HEK293 (cell line): ENCODE measurements at regions not wholly inside any gene's neighbourhood (a gene's known extent, or its start where the extent isn't known, plus 50 kb on each side); places are given as distances from the start of the nearest gene placed in this dataset.
"Not testable (repeated sequence)": the region's sequence is repeated elsewhere in the genome, so short reads cannot be mapped to it uniquely, and the experiment has no call there.

Experiments
- CTCF ChIA-PET: fragments of 350-600 bp; formaldehyde crosslinking; extraction: SDS; loops from one replicate; lab custom pipeline; 2021; ENCODE audit warnings: antibody characterized with exemption; lab: Yijun Ruan, JAX
- POLR2A ChIA-PET: fragments of 300-600 bp; formaldehyde crosslinking; extraction: SDS; loops from one replicate; lab custom pipeline; 2020; ENCODE audit warnings: antibody characterized with exemption, inconsistent platforms; lab: Yijun Ruan, JAX
- H3K27ac ChIP-seq: fragments of 200-500 bp; sonication (Bioruptor generic); 2 replicates; pipeline ENCODE4 v1.5.1; 2014; ENCODE audit warnings: low read depth, low read length, control low read depth, inconsistent platforms; ENCODE audit errors: extremely low read depth
- H3K36me3 ChIP-seq, 2 experiments: fragments of 200-500 bp in 1 of 2; sonication (Bioruptor generic) in 1 of 2; 1 replicate in 1 of 2; 2 replicates in 1 of 2; pipeline ENCODE4 v1.5.1; 2014 to 2017; ENCODE audit warnings: inconsistent platforms in 2 of 2, low read length in 2 of 2; ENCODE audit not compliant: control insufficient read depth in 2 of 2, insufficient read depth in 1 of 2
- H3K4me1 ChIP-seq: fragments of 200-500 bp; sonication (Bioruptor generic); 2 replicates; pipeline ENCODE4 v1.5.1; 2014; ENCODE audit warnings: mild to moderate bottlenecking, low read length, inconsistent platforms; ENCODE audit not compliant: control insufficient read depth, insufficient read depth
- H3K4me3 ChIP-seq: 2 replicates; pipeline ENCODE4 v1.5.1; 2011; ENCODE audit warnings: low read depth, mild to moderate bottlenecking, control low read depth, low read length, moderate library complexity
- H3K9me3 ChIP-seq: fragments of 200-500 bp; sonication (Bioruptor generic); 2 replicates; pipeline ENCODE4 v1.5.1; 2014; ENCODE audit warnings: low read depth, low read length, inconsistent platforms; ENCODE audit not compliant: control insufficient read depth, insufficient read depth
- IKZF3 ChIP-seq: fragments of 450-650 bp; IDR thresholded peaks from 2 replicates; pipeline ENCODE4 v1.5.0; 2018; ENCODE audit warnings: missing biosample characterization, mild to moderate bottlenecking, missing genetic modification characterization, moderate library complexity
- PRDM10 ChIP-seq: fragments of 450-650 bp; formaldehyde crosslinking; IDR thresholded peaks from 2 replicates; pipeline ENCODE4 v1.5.1; 2016; ENCODE audit warnings: missing biosample characterization, missing genetic modification characterization
- REPIN1 ChIP-seq: fragments of 450-650 bp; formaldehyde crosslinking; IDR thresholded peaks from 2 replicates; pipeline ENCODE4 v1.5.1; 2017; ENCODE audit warnings: missing biosample characterization, missing genetic modification characterization, low read depth
- YY1 ChIP-seq: fragments of 450-650 bp; formaldehyde crosslinking; IDR thresholded peaks from 2 replicates; pipeline ENCODE4 v1.5.1; 2018; ENCODE audit warnings: missing biosample characterization, missing genetic modification characterization
- ZBTB17 ChIP-seq: fragments of 450-650 bp; formaldehyde crosslinking; IDR thresholded peaks from 2 replicates; pipeline ENCODE4 v1.5.1; 2016; ENCODE audit warnings: missing biosample characterization, missing genetic modification characterization
- ZBTB20 ChIP-seq: fragments of 450-650 bp; formaldehyde crosslinking; IDR thresholded peaks from 2 replicates; pipeline ENCODE4 v1.5.1; 2016; ENCODE audit warnings: missing biosample characterization, missing genetic modification characterization
- ZBTB48 ChIP-seq: fragments of 450-650 bp; formaldehyde crosslinking; IDR thresholded peaks from 2 replicates; pipeline ENCODE4 v1.5.1; 2016; ENCODE audit warnings: missing biosample characterization, missing genetic modification characterization
- ZIC2 ChIP-seq: fragments of 450-650 bp; formaldehyde crosslinking; IDR thresholded peaks from 2 replicates; pipeline ENCODE4 v1.5.1; 2016; ENCODE audit warnings: missing biosample characterization, missing genetic modification characterization
- ZNF121 ChIP-seq: fragments of 450-650 bp; formaldehyde crosslinking; IDR thresholded peaks from 2 replicates; pipeline ENCODE4 v1.5.1; 2016; ENCODE audit warnings: missing biosample characterization, missing genetic modification characterization
- ZNF2 ChIP-seq: fragments of 450-650 bp; formaldehyde crosslinking; IDR thresholded peaks from 2 replicates; pipeline ENCODE4 v1.5.1; 2016; ENCODE audit warnings: missing biosample characterization, missing genetic modification characterization
- ZNF274 ChIP-seq, 2 experiments: fragments of 200-500 bp in 1 of 2; fragments of 450-650 bp in 1 of 2; sonication (Bioruptor generic) in 1 of 2; formaldehyde crosslinking in 1 of 2; IDR thresholded peaks; 2 replicates each; pipeline versions ENCODE4 v1.5.1 to v1.6.1; 2014 to 2016; ENCODE audit warnings: borderline replicate concordance in 1 of 2, inconsistent platforms in 1 of 2, low read length in 1 of 2, missing biosample characterization in 1 of 2, missing genetic modification characterization in 1 of 2
- ZNF324 ChIP-seq: fragments of 450-650 bp; formaldehyde crosslinking; IDR thresholded peaks from 2 replicates; pipeline ENCODE4 v1.5.1; 2016; ENCODE audit warnings: missing biosample characterization, missing genetic modification characterization
- ZNF560 ChIP-seq: fragments of 450-650 bp; formaldehyde crosslinking; IDR thresholded peaks from 2 replicates; pipeline ENCODE4 v1.5.1; 2017; ENCODE audit warnings: missing biosample characterization, missing genetic modification characterization, borderline replicate concordance
- ZNF585B ChIP-seq: fragments of 450-650 bp; formaldehyde crosslinking; IDR thresholded peaks from 2 replicates; pipeline ENCODE4 v1.5.1; 2016; ENCODE audit warnings: missing biosample characterization, missing genetic modification characterization
- ZNF707 ChIP-seq: fragments of 450-650 bp; formaldehyde crosslinking; IDR thresholded peaks from 2 replicates; pipeline ENCODE4 v1.5.1; 2016; ENCODE audit warnings: missing biosample characterization, missing genetic modification characterization
- ZNF76 ChIP-seq: fragments of 450-650 bp; formaldehyde crosslinking; IDR thresholded peaks from 2 replicates; pipeline ENCODE4; 2016; ENCODE audit warnings: low read depth, missing biosample characterization, missing genetic modification characterization, borderline replicate concordance
- TF ChIP-seq, protein P1 (sequence below): fragments of 450-650 bp; formaldehyde crosslinking; conservative IDR thresholded peaks from 2 replicates; pipeline ENCODE4 v1.5.1; 2016; ENCODE audit warnings: low read depth, missing biosample characterization, missing genetic modification characterization

DNA sequence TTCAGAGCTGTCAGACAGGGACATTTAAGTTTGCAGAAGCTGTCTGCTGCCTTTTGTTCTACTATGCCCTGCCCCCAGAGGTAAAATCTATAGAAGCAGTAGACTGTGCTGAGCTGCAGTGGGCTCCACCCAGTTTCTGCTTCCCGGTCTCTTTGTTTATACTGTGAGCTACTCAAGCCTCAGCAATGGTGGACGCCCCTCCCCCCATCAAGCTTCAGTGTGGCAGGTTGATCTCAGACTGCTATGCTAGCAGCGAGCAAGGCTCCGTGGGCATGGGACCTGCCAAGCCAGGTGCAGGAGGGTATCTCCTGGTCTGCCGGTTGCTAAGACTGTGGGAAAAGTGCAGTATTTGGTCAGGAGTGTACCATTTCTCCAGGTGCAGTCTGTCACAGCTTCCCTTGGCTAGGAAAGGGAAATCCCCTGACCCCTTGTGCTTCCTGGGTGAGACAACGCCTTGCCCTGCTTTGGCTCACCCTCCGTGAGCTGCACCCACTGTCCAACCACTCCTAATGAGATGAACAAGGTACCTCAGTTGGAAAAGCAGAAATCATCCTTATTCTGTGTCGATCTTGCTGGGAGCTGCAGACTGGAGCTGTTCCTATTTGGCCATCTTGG, 692.2 kb downstream of the UTRN start:
- H3K36me3 ChIP-seq, H3K4me3 ChIP-seq, POLR2A ChIA-PET, H3K9me3 ChIP-seq, H3K4me1 ChIP-seq, H3K27ac ChIP-seq: not testable (repeated sequence)
- CTCF ChIA-PET, result interaction anchor here (0.7 kb wide), 1 partner anchor 235 kb away, joined by 3 read pairs; no protein-coding TSS in a partner anchor
- 0 out of 2 replicates have a peak, but pooled peaks have one; percentile 31 for TF ChIP-seq ZBTB17 (tag by site-specific recombination)
- TF ChIP-seq YY1 (tag by site-specific recombination), result peak; percentile 55; the same call in 1 of the 2 replicates
- 0 out of 2 replicates have a peak, but pooled peaks have one; percentile 27 for TF ChIP-seq ZBTB48 (tag by site-specific recombination)
- TF ChIP-seq, protein P1, sequence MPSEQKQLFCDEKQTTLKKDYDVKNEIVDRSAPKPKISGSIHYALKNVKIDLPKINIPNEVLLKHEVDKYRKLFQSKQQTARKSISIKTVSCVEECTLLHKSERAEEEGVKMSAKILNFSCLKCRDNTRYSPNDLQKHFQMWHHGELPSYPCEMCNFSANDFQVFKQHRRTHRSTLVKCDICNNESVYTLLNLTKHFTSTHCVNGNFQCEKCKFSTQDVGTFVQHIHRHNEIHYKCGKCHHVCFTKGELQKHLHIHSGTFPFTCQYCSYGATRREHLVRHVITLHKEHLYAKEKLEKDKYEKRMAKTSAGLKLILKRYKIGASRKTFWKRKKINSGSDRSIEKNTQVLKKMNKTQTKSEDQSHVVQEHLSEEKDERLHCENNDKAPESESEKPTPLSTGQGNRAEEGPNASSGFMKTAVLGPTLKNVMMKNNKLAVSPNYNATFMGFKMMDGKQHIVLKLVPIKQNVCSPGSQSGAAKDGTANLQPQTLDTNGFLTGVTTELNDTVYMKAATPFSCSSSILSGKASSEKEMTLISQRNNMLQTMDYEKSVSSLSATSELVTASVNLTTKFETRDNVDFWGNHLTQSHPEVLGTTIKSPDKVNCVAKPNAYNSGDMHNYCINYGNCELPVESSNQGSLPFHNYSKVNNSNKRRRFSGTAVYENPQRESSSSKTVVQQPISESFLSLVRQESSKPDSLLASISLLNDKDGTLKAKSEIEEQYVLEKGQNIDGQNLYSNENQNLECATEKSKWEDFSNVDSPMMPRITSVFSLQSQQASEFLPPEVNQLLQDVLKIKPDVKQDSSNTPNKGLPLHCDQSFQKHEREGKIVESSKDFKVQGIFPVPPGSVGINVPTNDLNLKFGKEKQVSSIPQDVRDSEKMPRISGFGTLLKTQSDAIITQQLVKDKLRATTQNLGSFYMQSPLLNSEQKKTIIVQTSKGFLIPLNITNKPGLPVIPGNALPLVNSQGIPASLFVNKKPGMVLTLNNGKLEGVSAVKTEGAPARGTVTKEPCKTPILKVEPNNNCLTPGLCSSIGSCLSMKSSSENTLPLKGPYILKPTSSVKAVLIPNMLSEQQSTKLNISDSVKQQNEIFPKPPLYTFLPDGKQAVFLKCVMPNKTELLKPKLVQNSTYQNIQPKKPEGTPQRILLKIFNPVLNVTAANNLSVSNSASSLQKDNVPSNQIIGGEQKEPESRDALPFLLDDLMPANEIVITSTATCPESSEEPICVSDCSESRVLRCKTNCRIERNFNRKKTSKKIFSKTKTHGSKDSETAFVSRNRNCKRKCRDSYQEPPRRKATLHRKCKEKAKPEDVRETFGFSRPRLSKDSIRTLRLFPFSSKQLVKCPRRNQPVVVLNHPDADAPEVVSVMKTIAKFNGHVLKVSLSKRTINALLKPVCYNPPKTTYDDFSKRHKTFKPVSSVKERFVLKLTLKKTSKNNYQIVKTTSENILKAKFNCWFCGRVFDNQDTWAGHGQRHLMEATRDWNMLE (tag by site-specific recombination), result 0 out of 2 replicates have a peak, but pooled peaks have one; percentile 38
- TF ChIP-seq PRDM10, result peak; percentile 49; the same call in 1 of the 2 replicates

DNA sequence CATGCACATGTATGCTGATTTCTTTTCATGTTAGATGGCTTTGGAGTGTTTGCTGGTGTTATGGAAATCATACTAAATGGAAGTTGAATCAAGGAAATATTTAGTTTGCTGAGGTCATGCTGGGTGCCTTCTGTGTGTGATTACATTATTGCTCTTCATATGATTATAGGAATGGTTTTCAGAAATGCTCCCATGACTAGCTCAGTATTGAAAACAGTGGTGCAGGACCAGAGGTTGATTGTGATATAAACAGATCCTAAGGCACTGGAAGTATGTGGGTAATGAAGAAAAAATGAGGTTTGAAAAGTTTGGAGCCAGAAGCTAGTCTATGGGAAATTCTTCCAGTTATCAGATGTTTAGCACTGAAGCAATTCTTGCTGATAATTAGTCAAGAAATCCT, 693.1 kb downstream of the UTRN start:
- CTCF ChIA-PET, result interaction anchor here (0.6 to 0.7 kb wide), 2 partner anchors 11 to 27 kb away, joined by 3 read pairs; no protein-coding TSS in a partner anchor
- Histone ChIP-seq H3K36me3 (no peaks in the 10 kb centered on the region), H3K9me3 (no peaks in the 10 kb centered on the region), H3K27ac (no peak overlapping the region), H3K4me3 (no peak overlapping the region), H3K4me1 (peaks cover 3% of the 10 kb centered on the region; the same call in 1 of the 2 replicates)
- POLR2A ChIA-PET, result interaction anchor here (0.6 kb wide), 1 partner anchor 30 kb away, joined by 5 read pairs; no protein-coding TSS in a partner anchor
- TF ChIP-seq ZIC2 (tag by site-specific recombination) (no peak), ZBTB20 (tag by site-specific recombination) (no peak), ZNF2 (tag by site-specific recombination) (no peak), ZNF121 (no peak), IKZF3 (no peak), ZNF324 (no peak), ZNF560 (tag by site-specific recombination) (no peak), ZNF76 (tag by site-specific recombination) (no peak), ZNF707 (tag by site-specific recombination) (no peak), ZNF274 (IDR thresholded peaks at IDR 0.05; ENCODE audit: low read length) (no peak), ZNF274 (tag by site-specific recombination; IDR thresholded peaks at IDR 0.05; ENCODE audit: borderline replicate concordance) (no peak), REPIN1 (tag by site-specific recombination) (no peak), ZNF585B (tag by site-specific recombination) (no peak)
